Embryonic facial prominence (tissue), 1 donor: ENCODE measurements at regions not wholly inside any gene's neighbourhood (a gene's known extent, or its start where the extent isn't known, plus 50 kb on each side); places are given as distances from the start of the nearest gene placed in this dataset.

Source experiments
- DNase-seq: peaks from one replicate; pipeline ENCODE4 v3.0.0-alpha.2; 2016; ENCODE audit errors: extremely low spot score

DNA sequence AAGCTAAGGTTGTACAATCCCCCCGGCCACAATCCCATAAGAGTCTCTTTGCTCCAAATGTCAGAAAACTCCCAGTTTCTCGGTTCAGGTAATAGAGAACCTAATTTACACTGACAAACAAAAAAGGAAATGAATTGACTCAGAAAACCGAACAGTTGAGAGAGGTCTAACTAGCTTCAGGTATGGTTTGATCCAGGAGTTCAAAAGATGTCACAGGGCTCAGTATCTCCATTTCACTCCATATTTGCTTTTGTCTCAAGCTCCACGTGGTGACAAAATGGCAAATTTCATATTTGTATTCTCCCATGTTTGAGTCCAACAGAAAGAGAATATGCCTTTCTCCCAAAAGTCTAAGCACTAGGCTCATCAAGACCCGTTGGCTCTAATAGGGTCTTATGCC is 117.4 kb downstream of the AXIN2 start:
- no peak for DNase-seq

DNA sequence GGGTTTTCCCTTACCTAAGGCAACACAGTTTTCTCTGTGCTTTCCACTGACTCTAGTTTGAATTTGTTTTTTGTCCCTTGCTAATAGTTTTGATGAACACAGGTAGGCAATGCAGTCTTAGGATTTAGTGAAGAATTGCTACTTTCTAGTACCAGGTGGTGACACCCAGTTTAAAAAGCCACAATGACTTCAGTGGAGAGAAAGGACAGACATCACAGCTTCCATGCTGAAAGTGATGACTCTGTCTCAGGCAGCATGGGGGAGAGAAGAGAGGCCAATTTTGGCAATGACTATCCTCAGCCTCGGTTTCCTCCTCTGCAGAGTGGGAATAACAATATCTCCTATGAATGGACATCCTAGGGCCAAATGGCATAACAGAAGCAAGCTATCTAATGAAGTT is 118.8 kb downstream of the AXIN2 start:
- no peak for DNase-seq

DNA sequence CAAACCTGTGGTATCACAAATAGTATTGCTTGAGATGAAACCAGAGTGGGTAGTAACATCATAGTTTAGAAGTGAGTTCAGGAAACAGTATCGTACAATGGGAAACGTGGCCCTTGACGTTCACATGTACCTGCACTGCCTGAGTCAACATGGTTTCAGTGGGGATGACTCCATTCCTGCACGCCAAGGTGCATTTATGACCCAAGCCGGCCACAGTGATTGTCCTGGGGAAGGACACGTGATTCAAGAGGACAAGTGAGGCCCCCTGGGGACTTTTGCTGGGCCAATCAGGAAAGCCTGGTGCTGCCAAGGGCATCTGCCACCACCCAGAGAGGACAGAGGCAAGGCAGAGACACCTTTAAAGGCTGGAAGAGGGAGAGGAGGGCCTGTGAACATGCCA is 119.2 kb downstream of the AXIN2 start:
- DNase-seq, result no peak

DNA sequence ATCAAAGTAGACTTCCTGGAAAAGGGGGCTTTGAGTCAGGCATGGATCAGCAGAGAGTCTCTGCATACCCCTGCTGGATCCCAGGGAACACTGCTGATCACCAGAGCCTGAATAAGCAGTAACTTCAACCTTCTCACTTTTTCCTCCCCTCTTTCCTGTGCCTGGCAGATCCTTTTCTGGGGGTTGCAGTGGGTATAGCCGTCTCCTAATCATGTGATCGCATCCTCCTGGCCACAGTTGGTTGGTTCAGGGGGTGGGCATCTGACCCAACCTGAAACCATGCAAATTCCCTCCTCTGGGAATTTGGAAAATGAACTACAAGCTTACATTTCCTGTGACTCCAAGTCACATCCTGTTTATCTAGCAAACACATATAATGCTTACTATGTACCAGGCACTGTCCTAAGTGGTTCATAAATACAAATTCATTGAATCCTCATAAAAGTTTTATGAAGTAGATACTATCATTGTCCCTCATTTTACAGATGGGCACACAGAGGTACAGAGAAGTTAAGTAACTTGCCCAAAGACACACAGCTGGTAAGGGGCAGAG is 120.3 kb downstream of the AXIN2 start:
- DNase-seq, result no peak

DNA sequence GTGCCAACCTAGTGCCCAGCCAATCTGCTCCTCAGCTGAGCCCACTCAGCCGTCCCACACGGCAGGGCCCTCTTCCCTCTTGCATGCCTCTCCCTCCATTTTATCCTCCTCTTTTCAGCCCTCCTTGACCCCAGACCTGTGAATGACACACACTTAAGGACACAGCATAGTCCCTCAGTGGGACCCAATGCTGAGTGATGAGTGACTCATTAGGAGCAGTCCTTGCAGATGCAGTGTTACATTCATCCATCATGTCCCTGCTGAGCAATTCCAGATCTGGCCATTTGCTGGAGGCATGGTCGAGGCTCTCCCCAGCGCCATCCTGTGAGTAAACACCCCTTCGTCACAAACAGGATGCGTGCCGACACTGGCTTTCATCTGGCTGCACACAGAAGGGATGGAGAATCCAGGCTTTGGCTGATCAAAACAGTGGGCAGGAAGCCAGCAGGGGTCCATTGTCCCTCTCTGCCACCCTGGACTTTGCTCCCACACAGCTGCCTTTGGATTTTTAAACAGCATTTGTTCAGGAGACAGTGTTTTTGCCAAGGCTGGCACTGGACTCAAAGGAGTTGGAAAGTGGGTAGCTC is 122.6 kb downstream of the AXIN2 start:
- no peak for DNase-seq

DNA sequence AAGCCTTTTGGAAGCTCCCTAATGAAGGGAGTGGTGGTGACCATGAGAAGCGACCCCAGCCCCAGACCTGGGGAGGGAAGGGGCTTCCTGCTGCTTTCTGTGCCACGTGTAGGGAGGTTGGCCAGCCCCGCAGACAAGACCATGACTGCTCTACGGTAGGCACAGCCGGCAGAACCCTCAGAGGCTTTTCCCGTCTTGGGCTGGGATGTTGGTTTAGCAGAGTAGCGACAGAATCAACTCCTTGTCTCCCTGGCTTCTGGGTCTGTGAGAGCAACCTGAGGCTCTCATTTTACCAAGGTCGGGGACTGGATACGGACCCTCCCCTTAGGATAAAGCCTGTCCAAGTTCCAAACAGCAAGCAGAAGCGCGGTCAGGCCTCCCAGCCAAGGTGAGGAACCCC is 123.3 kb downstream of the AXIN2 start:
- DNase-seq, result no peak

DNA sequence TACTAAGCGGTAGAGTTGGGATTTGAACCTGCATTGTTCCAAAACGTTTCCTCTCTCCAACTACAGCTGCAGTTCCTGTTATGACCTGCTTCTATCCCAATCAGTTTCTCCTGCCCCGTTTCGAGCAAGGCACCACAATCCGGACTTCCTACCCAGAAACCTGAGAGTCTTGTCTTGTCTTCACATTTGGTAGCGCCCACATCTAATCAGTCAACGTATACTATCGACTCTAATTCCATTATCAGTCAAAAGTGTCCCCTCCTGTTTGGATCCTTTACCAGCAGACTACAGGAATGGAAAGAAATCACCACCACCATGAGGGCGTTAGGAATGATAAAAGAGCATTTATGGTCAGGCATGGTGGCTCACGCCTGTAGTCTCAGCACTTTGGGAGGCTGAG is 124.6 kb downstream of the AXIN2 start:
- no peak for DNase-seq

DNA sequence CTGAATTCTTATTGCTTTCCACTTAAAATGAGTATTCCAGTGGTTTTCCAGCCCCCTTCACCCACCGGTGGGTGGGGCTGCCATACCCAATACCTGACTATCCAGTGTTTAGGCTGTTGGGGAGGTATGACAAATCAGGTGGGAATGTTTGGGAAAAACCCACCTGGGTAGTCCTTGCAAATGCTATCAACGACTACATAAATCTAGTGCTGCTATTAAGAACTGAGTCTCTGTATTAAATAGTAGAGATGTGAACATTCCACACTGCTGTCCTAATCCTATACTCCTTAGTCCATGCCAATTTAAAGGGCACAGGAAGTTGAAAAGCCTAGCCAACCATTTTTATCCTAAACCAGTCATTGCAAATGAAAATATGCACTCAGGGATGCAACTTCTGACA is 126.6 kb downstream of the AXIN2 start:
- no peak for DNase-seq

DNA sequence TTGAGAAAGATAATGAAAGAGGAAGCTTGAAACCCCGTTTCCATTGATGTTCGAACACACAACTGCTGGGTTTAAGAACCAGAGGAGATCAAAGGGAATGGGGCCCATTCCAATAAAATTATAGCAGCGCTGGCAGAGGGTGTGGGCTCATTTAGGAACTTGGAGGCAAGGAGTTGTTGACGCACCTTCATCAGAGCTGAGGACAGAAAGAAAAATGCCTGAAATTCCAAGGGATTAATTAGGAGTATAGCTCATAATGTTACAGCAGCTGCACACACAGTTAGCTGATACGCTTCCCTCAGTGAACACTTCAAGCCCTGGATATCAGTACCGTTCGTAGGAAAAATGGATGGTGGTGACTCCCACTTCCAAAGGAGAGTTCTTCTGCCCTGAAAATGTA is 127.2 kb downstream of the AXIN2 start:
- DNase-seq, result no peak

DNA sequence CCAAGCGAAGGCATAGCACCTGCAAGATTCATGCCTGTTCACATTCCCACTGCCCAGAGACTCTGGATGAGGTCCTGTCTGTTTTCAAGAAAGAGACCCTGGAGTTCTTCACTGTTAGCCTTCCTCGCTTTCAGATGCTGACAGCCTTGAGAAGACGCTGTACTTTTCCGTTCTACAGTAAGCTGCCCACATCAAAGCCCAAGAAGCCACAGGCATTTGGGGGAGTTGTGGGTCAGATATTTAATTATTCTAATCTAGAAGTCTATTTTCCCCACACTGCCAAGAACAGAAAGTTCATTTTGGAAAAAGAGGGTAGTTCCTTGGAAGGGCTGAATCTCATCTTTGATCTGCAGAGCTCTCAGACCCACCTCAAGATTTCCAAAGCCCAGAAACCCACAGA is 127.9 kb downstream of the AXIN2 start:
- no peak for DNase-seq

DNA sequence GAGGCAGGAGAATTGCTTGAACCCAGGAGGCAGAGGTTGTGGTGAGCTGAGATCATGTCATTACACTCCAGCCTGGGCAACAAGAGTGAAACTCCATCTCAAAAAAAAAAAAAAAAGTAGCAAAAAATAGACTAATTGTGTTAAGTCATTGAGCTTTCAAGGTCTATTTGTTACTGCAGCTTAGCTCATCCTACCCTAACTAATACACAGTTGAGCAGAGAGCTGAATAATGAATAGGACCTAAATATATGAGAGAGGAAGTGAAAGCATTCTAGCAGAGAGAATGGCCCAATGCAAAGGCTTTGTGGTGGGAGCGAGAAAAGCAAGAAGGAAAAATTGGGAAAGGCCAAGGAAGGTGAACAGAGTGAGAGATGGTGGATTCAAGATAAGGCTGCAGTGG is 128.3 kb downstream of the AXIN2 start:
- DNase-seq, result no peak

DNA sequence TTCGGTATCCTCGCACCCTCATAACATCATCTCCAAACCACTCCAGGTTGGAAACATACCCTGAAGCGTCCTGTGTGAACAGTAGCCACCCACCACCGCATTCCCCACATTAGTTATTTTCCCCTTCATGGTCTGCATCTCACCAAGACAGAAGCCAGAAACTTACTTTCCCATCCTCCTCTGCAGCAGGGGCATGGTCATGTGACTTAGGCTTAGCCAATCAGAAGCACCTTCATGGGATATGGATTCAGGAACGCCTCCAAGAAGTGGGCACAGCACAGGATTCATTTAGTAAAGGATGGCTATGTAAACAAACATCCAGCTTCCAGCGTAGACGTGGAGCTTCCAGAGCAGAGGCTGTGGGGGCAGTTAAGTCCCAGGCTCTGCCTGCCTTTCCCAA is 130.3 kb downstream of the AXIN2 start:
- DNase-seq, result no peak

DNA sequence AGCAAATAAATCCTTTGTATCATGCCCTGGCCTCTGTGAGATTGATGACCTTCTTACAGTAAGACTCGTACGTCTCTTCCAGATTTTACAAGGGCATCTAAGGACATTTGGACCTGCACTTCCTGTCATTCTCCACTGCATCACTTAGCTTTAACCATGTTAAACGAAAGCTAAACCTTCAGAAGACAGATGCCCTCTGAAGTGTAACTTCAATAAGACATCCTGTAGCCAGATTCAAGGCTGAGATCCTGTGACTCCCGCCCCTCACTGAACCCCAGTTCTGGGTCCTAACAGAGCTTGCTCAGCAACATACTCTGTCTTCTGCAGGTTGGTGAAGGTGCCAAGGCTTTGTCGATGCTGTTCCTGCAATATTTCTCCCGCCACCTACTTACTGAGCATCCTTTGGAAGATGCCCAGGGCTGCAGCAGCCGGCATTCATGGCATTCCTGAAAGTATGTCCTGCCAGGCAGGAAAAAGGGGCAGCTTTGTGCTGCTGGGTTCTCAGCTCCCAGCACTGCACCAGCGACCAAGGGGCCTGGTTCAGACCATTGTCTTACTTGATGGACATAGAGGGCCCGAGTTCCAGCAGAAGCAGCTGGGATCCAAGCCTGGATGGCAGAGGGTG is 131.1 kb downstream of the AXIN2 start:
- no peak for DNase-seq

DNA sequence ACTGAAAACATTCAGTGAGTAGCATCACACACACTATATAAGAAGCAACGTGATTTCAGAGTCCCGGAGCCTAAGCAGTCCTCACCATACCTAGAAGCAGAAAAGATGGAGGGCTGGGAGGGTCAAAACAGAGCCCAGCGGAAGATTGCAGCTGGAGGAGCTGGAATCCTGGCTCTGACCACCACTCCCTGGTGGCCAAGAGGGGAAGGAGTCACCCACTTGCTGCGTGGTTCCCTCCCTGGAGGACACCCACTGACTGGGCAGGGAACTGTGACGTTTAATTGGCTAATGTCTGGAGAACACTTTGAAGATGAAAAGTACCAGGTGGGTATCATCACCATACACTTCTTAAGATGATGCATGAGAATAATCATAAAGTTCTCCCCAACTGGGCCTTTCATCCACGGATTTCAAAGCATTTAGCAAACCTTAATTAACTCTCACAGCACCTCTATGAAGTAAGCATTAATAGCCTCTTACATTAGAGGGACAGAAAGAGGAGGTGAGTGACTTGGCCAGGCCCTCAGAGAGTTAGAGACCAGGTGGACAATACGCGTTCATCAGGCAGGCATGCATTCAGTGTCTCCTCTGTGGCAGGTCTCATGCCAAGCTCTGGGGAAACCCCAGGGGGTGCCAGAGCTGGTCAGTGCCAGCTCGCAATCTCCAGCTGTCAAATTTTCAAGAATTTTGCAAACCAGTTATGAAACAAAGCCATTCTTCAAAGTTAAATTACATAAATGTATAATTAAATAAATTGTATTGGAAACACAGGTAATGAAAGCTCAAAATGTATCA is 137.9 kb downstream of the AXIN2 start:
- DNase-seq, result no peak

DNA sequence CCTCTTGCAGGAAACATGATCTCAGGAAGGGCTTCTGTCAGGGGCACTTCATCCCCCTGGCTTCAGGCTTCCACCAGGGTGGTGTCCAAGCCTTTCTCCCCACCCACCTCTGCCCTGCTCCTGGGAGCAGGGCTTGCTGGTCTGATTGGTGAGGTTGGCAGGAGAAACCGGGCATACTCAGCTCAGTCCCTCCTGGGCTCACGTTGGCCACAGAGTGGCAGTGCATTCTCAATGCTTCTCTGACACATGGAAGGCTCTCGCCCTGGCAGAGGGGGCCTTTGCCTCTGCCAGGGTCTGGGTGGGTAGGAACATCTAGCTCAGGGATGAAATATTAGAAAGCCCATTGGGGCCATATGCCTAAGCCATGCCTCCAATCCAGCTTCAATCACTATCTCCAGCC is 142.8 kb downstream of the AXIN2 start:
- no peak for DNase-seq

DNA sequence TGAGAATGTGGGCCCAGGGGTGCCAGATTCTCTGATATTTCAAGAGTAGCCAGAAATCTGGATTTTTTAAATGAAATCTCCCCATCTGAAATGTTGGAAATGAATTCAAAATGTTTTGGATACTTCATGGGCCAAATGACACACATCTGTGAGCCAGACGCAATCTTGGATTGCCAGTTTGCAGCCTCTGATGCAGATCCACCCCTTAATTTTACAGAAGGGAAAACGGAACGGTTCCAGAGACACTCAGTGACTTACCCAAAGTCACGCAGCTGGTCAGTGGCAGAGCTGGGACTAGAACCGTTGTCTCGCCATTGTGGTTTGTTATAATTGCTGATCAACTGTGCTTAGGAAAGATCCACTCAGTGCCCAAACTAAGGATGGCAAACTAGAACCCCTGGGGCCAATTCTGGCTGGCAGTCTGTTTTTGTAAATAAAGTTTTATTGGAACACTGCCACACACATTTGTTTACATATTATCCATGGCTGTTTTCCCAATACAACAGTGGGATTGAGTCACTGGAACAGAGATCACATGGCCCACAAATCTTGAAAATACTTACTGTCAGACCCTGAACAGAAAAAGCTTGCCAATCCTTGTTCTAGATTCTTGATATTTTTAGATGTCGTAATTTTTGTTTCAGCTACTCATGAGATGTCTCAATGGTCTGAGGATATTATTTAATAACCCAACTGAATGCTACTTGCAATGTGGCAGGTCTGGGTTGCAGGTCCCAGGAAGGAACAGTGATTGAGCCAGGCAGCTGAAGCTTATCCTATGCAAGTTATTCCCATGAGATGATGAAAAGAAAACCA is 143.8 kb downstream of the AXIN2 start:
- DNase-seq, result no peak

DNA sequence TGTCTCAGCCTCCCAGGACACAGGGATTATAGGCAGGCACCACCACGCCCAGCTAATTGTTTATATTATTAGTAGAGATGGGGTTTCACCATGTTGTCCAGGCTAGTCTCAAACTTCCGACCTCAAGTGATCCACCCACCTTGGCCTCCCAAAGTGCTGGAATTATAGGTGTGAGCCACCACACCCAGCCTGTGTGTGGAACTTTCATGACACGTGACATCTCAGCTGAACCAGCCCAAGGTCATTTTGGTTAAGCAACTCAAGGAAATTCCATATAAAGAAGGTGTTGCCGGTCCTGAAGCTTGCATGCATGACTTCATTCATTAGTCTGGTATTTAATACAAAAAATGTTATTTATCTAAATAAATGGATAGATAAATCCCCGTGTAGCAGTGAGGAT is 145.5 kb downstream of the AXIN2 start:
- DNase-seq, result no peak

DNA sequence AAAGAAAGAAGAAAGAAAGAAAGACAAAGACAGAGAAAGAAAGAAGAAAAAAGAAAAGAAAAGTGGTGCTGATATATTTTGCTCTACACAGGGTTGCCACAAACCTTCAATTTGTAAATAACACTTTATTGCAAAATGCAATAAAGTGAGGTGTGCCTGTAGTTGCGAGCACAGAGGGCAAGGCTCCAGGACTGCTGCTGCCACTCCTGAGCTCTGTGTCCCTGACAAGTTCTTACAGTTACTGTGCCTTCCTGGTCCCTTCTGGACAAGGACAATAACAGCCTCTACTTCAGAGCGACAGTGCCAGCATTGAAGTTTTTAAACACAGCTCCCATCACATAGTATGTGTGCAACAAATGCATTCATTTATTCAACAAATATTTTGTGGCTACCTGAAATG is 148.1 kb downstream of the AXIN2 start:
- no peak for DNase-seq

DNA sequence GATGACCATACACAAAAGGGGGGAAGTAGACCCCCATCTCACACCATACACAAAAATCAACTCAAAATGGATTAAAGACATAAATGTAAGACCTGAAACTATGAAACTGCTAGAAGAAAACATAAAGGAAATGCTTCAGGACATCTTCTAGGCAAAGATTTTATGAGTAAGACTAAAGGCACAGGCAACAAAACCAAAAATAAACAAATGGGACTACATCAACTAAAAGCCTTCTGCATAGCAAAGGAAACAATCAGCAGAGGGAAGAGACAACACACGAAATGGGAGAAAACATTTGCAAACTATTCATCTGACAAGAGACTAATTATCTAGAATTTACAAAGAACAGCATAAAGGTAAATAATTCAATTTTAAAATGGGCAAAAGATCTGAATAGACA is 152.1 kb downstream of the AXIN2 start:
- DNase-seq, result no peak

DNA sequence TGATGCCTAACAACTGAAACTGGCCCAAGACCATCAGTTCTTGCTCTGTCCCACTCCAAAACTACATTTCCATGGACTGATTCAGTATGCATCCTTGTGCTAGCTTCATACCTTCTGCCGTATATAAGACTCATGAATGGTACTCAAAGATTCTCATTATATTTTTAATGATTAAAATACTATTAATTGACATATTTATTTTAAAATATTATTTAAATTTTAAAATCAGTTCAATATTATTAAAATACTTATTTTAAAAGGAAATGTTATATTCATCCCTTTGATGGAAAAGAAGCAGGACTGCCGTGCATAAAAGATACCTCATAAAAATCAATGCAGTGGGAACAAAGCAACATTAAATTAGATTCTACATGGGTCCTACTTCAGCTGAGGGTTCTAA is 153.4 kb downstream of the AXIN2 start:
- no peak for DNase-seq

DNA sequence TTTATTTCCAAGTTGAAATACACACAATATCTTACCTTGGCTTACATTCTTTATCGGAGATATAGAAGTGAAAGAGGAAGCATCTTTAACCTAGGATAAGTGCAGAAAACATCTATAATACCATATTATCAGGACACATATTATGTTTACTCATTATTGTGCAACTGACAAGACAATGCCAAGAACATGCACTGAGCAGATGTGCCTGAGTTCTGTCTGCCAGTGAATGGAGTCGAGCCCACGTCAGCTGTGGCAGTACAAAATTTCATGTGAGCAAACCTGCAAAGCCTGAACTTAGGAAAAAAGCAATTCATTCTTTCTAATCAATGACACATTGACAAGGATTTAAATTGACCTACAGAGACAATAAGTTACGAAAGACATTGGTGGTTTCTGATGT is 154.4 kb downstream of the AXIN2 start:
- DNase-seq, result no peak

DNA sequence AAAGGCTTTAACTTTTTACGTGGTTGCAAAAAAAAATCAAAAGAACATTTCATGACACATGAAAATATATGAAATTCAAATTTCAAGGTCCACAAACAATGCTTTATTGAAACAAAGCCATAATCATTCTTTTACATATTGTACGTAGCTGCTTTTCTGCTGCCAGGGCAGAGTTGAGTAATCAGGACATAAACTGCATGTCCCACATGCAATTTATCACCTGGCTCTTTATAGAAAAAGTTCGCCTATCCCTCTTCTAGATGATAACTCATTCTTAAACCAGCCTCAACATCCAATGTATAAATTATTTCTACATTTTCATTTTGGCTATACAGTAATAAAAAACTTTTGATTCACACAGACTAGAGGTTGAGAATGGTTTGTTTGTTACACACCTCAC is 154.9 kb downstream of the AXIN2 start:
- DNase-seq, result no peak
